GM12878 (cell line): ENCODE measurements at regions not wholly inside any gene's neighbourhood (a gene's known extent, or its start where the extent isn't known, plus 50 kb on each side); places are given as distances from the start of the nearest gene placed in this dataset.

Experiments used
- FOXK2 ChIP-seq: fragments of 450-650 bp; IDR thresholded peaks from 2 replicates; pipeline ENCODE4 v1.6.1; 2017; ENCODE audit warnings: mild to moderate bottlenecking, moderate library complexity
- FOXM1 ChIP-seq: IDR thresholded peaks from 2 replicates; pipeline ENCODE4 v1.6.1; 2012; ENCODE audit warnings: low read depth, mild to moderate bottlenecking, inconsistent platforms, low read length, moderate library complexity
- POLR2AphosphoS5 ChIP-seq: IDR thresholded peaks from 2 replicates; pipeline ENCODE4 v1.6.1; 2011; ENCODE audit warnings: mild to moderate bottlenecking, low read length, inconsistent platforms
- TF ChIP-seq, protein P1 (sequence below), 3 experiments: IDR thresholded peaks in 2 of 3; conservative IDR thresholded peaks in 1 of 3; 2 replicates each; pipeline ENCODE4 v1.5.1; 2011; ENCODE audit warnings: low read depth in 3 of 3, low read length in 3 of 3, mild to moderate bottlenecking in 3 of 3, control low read depth in 2 of 3, moderate library complexity in 2 of 3, inconsistent platforms in 1 of 3, mixed read lengths in 1 of 3; ENCODE audit not compliant: control insufficient read depth in 2 of 3, insufficient read depth in 1 of 3; ENCODE audit errors: extremely low read depth in 1 of 3
- TF ChIP-seq, protein P2 (sequence below): IDR thresholded peaks from 2 replicates; pipeline ENCODE4 v1.6.1; 2012; ENCODE audit warnings: low read depth, low read length, improper control_type of control experiment

DNA sequence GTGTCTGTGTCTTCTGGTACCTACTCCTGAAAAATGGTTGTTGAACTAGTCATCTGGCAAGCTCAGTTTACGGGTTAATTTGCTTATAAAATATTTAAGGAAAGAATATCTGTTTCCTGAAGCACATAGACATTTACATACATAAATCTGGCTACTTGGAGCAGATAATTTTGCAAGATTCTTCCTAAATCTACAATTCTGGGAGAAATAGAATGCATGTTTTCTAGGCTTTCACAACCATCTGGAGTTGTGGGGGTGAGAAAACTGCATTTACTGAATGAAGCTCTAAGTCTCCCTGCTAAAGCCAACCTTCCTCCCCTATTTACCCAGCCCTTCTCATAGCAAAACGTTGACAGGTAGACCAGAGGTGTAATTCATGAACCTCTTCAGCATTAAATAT, 393.7 kb upstream of the ARGLU1 start:
- no peak for TF ChIP-seq FOXM1
- TF ChIP-seq POLR2AphosphoS5 = no peak
- TF ChIP-seq, protein P1, sequence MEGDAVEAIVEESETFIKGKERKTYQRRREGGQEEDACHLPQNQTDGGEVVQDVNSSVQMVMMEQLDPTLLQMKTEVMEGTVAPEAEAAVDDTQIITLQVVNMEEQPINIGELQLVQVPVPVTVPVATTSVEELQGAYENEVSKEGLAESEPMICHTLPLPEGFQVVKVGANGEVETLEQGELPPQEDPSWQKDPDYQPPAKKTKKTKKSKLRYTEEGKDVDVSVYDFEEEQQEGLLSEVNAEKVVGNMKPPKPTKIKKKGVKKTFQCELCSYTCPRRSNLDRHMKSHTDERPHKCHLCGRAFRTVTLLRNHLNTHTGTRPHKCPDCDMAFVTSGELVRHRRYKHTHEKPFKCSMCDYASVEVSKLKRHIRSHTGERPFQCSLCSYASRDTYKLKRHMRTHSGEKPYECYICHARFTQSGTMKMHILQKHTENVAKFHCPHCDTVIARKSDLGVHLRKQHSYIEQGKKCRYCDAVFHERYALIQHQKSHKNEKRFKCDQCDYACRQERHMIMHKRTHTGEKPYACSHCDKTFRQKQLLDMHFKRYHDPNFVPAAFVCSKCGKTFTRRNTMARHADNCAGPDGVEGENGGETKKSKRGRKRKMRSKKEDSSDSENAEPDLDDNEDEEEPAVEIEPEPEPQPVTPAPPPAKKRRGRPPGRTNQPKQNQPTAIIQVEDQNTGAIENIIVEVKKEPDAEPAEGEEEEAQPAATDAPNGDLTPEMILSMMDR (IDR thresholded peaks at IDR 0.05 in 2 of 3, conservative IDR thresholded peaks at IDR 0.05 in 1 of 3; ENCODE audit: control insufficient read depth in 2 of 3, extremely low read depth in 1 of 3, insufficient read depth in 1 of 3, low read depth in 3 of 3, low read length in 3 of 3) = no peak
- TF ChIP-seq, protein P2, sequence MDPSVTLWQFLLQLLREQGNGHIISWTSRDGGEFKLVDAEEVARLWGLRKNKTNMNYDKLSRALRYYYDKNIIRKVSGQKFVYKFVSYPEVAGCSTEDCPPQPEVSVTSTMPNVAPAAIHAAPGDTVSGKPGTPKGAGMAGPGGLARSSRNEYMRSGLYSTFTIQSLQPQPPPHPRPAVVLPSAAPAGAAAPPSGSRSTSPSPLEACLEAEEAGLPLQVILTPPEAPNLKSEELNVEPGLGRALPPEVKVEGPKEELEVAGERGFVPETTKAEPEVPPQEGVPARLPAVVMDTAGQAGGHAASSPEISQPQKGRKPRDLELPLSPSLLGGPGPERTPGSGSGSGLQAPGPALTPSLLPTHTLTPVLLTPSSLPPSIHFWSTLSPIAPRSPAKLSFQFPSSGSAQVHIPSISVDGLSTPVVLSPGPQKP = no peak
- no peak for TF ChIP-seq FOXK2
